ENCODE measurements at regions not wholly inside any gene's neighbourhood (a gene's known extent, or its start where the extent isn't known, plus 50 kb on each side); places are given as distances from the start of the nearest gene placed in this dataset.

DNA sequence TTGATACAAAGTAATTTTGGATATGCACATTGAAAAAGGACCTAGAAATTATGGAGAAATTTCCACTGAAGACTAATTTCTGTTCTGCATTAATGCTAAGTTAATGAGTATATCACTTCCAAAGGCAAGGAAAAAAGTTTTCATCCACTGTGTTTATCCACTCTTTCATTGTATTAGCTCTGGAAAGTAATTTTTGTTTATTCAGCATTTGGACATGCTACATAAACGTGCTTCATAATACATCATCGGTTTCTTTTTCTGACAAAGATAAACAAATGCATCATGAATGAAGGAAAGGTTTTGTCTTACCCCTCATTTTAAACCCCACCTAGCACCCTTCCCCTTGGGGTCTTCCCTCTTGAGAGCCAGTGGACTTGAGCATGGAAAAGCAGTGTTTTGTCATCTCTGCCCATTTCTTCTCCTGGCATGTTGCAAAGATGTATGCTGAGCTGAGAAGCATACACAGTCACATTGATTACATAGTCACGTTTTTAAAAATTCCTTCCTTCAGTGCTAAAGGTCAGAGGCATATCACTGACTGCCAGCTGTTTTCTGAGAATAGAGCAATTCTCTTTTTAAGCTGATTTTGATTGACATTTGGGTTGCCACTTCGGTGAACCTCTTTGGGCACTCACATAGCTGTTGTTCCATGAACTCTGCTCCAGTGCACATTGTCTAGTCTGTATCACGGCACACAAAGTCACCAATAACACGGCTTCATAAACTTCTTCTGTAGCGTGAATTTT, 65.9 kb upstream of the C7orf33 start:
- TF ChIP-seq, protein P1, sequence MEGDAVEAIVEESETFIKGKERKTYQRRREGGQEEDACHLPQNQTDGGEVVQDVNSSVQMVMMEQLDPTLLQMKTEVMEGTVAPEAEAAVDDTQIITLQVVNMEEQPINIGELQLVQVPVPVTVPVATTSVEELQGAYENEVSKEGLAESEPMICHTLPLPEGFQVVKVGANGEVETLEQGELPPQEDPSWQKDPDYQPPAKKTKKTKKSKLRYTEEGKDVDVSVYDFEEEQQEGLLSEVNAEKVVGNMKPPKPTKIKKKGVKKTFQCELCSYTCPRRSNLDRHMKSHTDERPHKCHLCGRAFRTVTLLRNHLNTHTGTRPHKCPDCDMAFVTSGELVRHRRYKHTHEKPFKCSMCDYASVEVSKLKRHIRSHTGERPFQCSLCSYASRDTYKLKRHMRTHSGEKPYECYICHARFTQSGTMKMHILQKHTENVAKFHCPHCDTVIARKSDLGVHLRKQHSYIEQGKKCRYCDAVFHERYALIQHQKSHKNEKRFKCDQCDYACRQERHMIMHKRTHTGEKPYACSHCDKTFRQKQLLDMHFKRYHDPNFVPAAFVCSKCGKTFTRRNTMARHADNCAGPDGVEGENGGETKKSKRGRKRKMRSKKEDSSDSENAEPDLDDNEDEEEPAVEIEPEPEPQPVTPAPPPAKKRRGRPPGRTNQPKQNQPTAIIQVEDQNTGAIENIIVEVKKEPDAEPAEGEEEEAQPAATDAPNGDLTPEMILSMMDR (IDR thresholded peaks at IDR 0.05), result no peak
- no peak for TF ChIP-seq POLR2A (IDR thresholded peaks at IDR 0.05)

Data from adrenal gland (tissue), 5 donors.